H9 (cell line): ENCODE measurements at regions not wholly inside any gene's neighbourhood (a gene's known extent, or its start where the extent isn't known, plus 50 kb on each side); places are given as distances from the start of the nearest gene placed in this dataset.

Source experiments
- DNase-seq: peaks from one replicate; pipeline ENCODE4 v3.0.0-alpha.2; 2017
- H2AFZ ChIP-seq: one replicate; pipeline ENCODE4 v1.6.1; 2013; ENCODE audit warnings: mild to moderate bottlenecking, low read length, control low read depth, moderate library complexity
- H2AK5ac ChIP-seq: 2 replicates; pipeline ENCODE4 v1.6.1; 2013; ENCODE audit warnings: low read length, control low read depth, mixed read lengths; ENCODE audit not compliant: insufficient read length
- H2BK120ac ChIP-seq: one replicate; pipeline ENCODE4 v1.6.1; 2013; ENCODE audit warnings: low read depth, mild to moderate bottlenecking, low read length, control low read depth, inconsistent platforms; ENCODE audit not compliant: poor library complexity, severe bottlenecking
- H2BK12ac ChIP-seq: 2 replicates; pipeline ENCODE4 v1.6.1; 2013; ENCODE audit warnings: low read length, control low read depth, mixed read lengths, low read depth; ENCODE audit not compliant: insufficient read length
- H2BK15ac ChIP-seq: 2 replicates; pipeline ENCODE4 v1.6.1; 2013; ENCODE audit warnings: low read depth, low read length, control low read depth
- H2BK20ac ChIP-seq: one replicate; pipeline ENCODE4 v1.6.1; 2013; ENCODE audit warnings: low read depth, mild to moderate bottlenecking, low read length, control low read depth, inconsistent platforms; ENCODE audit not compliant: poor library complexity, severe bottlenecking
- H2BK5ac ChIP-seq: 2 replicates; pipeline ENCODE4 v1.6.1; 2013; ENCODE audit warnings: low read length, control low read depth, mixed read lengths; ENCODE audit not compliant: insufficient read length
- H3K14ac ChIP-seq: 2 replicates; pipeline ENCODE4 v1.6.1; 2013; ENCODE audit warnings: low read length, control low read depth; ENCODE audit not compliant: insufficient read depth
- H3K18ac ChIP-seq: 2 replicates; pipeline ENCODE4 v1.6.1; 2013; ENCODE audit warnings: low read depth, mild to moderate bottlenecking, mixed read lengths, low read length, control low read depth; ENCODE audit not compliant: insufficient read length
- H3K23ac ChIP-seq: 2 replicates; pipeline ENCODE4 v1.6.1; 2013; ENCODE audit warnings: low read length, control low read depth, mixed read lengths, low read depth; ENCODE audit not compliant: insufficient read length
- H3K23me2 ChIP-seq: 2 replicates; pipeline ENCODE4 v1.6.1; 2013; ENCODE audit warnings: low read depth, mild to moderate bottlenecking, mixed read lengths, low read length, control low read depth; ENCODE audit not compliant: insufficient read length, poor library complexity, severe bottlenecking
- H3K27ac ChIP-seq: 2 replicates; pipeline ENCODE4 v1.5.1; 2013; ENCODE audit warnings: low read length, control low read depth, mixed read lengths, low read depth; ENCODE audit not compliant: insufficient read length
- H3K27me3 ChIP-seq: 2 replicates; pipeline ENCODE4 v1.6.1; 2013; ENCODE audit warnings: low read length, control low read depth, inconsistent platforms; ENCODE audit not compliant: insufficient read depth
- H3K4ac ChIP-seq: 2 replicates; pipeline ENCODE4 v1.6.1; 2013; ENCODE audit warnings: low read depth, mild to moderate bottlenecking, control low read depth, inconsistent platforms, low read length, moderate library complexity
- H3K4me1 ChIP-seq: 2 replicates; pipeline ENCODE4 v1.6.1; 2013; ENCODE audit warnings: low read length, control low read depth, inconsistent platforms; ENCODE audit not compliant: insufficient read depth
- H3K4me2 ChIP-seq: 2 replicates; pipeline ENCODE4 v1.6.1; 2013; ENCODE audit warnings: low read length, control low read depth, mixed read lengths; ENCODE audit not compliant: insufficient read length, insufficient read depth
- H3K56ac ChIP-seq: 2 replicates; pipeline ENCODE4 v1.6.1; 2013; ENCODE audit warnings: low read depth, mild to moderate bottlenecking, mixed read lengths, low read length, control low read depth; ENCODE audit not compliant: insufficient read length
- H3K79me1 ChIP-seq: 2 replicates; pipeline ENCODE4 v1.6.1; 2013; ENCODE audit warnings: low read depth, mild to moderate bottlenecking, moderate library complexity, low read length, control low read depth, inconsistent platforms; ENCODE audit not compliant: insufficient read depth, poor library complexity, severe bottlenecking
- H3K79me2 ChIP-seq: 2 replicates; pipeline ENCODE4 v1.6.1; 2013; ENCODE audit warnings: low read length, control low read depth, inconsistent platforms; ENCODE audit not compliant: insufficient read depth
- H3K9ac ChIP-seq: 2 replicates; pipeline ENCODE4 v1.6.1; 2013; ENCODE audit warnings: low read length, control low read depth, mixed read lengths; ENCODE audit not compliant: insufficient read length; ENCODE audit errors: extremely low read depth
- H3K9me3 ChIP-seq: one replicate; pipeline ENCODE4 v1.6.1; 2013; ENCODE audit warnings: low read depth, low read length, inconsistent platforms; ENCODE audit not compliant: control insufficient read depth
- H3T11ph ChIP-seq: one replicate; pipeline ENCODE4 v1.6.1; 2013; ENCODE audit warnings: mild to moderate bottlenecking, low read length, control low read depth, inconsistent platforms
- H4K20me1 ChIP-seq: one replicate; pipeline ENCODE4 v1.6.1; 2013; ENCODE audit not compliant: control insufficient read depth, insufficient read length, insufficient read depth
- H4K5ac ChIP-seq: 2 replicates; pipeline ENCODE4 v1.6.1; 2013; ENCODE audit warnings: low read depth, mild to moderate bottlenecking, mixed read lengths, low read length, control low read depth; ENCODE audit not compliant: insufficient read length
- H4K8ac ChIP-seq: replicated peaks from 2 replicates; pipeline ENCODE4 v1.6.1; 2013; ENCODE audit warnings: low read length, control low read depth, mixed read lengths, low read depth; ENCODE audit not compliant: insufficient read length
- H4K91ac ChIP-seq: 2 replicates; pipeline ENCODE4 v1.6.1; 2013; ENCODE audit warnings: low read depth, mild to moderate bottlenecking, moderate library complexity, mixed read lengths, low read length, control low read depth; ENCODE audit not compliant: insufficient read length
- H3K27ac Mint-ChIP-seq, 3 experiments: 2 replicates in 2 of 3; 3 replicates in 1 of 3; pipeline ENCODE4 v1.8.0; 2020 to 2021; ENCODE audit warnings: mixed read lengths in 3 of 3, mild to moderate bottlenecking in 1 of 3, moderate library complexity in 1 of 3
- H3K27me3 Mint-ChIP-seq: 2 replicates; pipeline ENCODE4 v1.8.0; 2021; ENCODE audit warnings: low read depth, mild to moderate bottlenecking, moderate library complexity, mixed read lengths
- H3K36me3 Mint-ChIP-seq, 3 experiments: 2 replicates in 2 of 3; 3 replicates in 1 of 3; pipeline ENCODE4 v1.8.0; 2020 to 2021; ENCODE audit warnings: low read depth in 3 of 3, mixed read lengths in 3 of 3; ENCODE audit not compliant: insufficient read depth in 1 of 3
- H3K4me1 Mint-ChIP-seq, 2 experiments: 2 replicates each; pipeline ENCODE4 v1.8.0; 2020; ENCODE audit warnings: mixed read lengths in 2 of 2
- H3K4me3 Mint-ChIP-seq, 2 experiments: 2 replicates in 1 of 2; 3 replicates in 1 of 2; pipeline ENCODE4 v1.8.0; 2020 to 2021; ENCODE audit warnings: mild to moderate bottlenecking in 2 of 2, mixed read lengths in 2 of 2, moderate library complexity in 1 of 2
- H3K9me3 Mint-ChIP-seq, 2 experiments: 2 replicates in 1 of 2; 3 replicates in 1 of 2; pipeline ENCODE4 v1.8.0; 2020; ENCODE audit warnings: mild to moderate bottlenecking in 2 of 2, mixed read lengths in 2 of 2, moderate library complexity in 1 of 2
- CTCF ChIP-seq: fragments of 200-600 bp; sonication (generic); conservative IDR thresholded peaks from 3 replicates; pipeline ENCODE4 v1.8.0; 2021; ENCODE audit warnings: antibody characterized with exemption, mild to moderate bottlenecking
- WGBS: extraction: QIAGEN DNeasy Blood & Tissue Kit; methylation state at CpG from one replicate; pipeline ENCODE4 v1.1.7; 2013; ENCODE audit warnings: missing lambda C conversion rate, low lambda C conversion rate, mixed read lengths; ENCODE audit not compliant: insufficient read length; ENCODE audit errors: extremely low coverage; 5-methylcytosine and 5-hydroxymethylcytosine counted together

- TF ChIP-seq CTCF = no peak
- Histone ChIP-seq H3K79me1 (no peaks in the 10 kb centered on the region), H3K27me3 (no peaks in the 10 kb centered on the region), H2BK120ac (no peak overlapping the region), H3K9ac (no peak overlapping the region), H3K23me2 (no peaks in the 10 kb centered on the region), H3K14ac (no peak overlapping the region), H2BK12ac (no peak overlapping the region), H3K4ac (no peak overlapping the region), H3K4me2 (no peak overlapping the region), H3K79me2 (no peaks in the 10 kb centered on the region), H2BK5ac (no peak overlapping the region), H2BK15ac (no peak overlapping the region), H3K56ac (no peak overlapping the region), H4K8ac (no peak overlapping the region), H3K23ac (no peak overlapping the region), H3K4me1 (no peaks in the 10 kb centered on the region), H4K91ac (no peak overlapping the region), H3K9me3 (no peaks in the 10 kb centered on the region), H4K5ac (no peak overlapping the region), H4K20me1 (no peaks in the 10 kb centered on the region), H2AFZ (no peak overlapping the region), H2AK5ac (no peak overlapping the region), H3K18ac (no peak overlapping the region), H3K27ac (no peak overlapping the region), H3T11ph (no peak overlapping the region), H2BK20ac (no peak overlapping the region)
- Mint-ChIP-seq H3K27me3 (no peaks in the 10 kb centered on the region; the same call in 1 of the 2 replicates), H3K4me1 (no peaks in the 10 kb centered on the region), H3K36me3 (no peaks in the 10 kb centered on the region), H3K9me3 (peaks cover 2 to 3% of the 10 kb centered on the region in 2 experiments; a peak in 1 of 5 replicates), H3K27ac (no peak overlapping the region), H3K4me3 (no peak overlapping the region)
- WGBS = no CpG with 5 or more reads among the region's 4 CpGs
- no peak for DNase-seq
Measured at GRCh38 chr20:39473536-39473935, 511.4 kb downstream of the DHX35 start.
